ENCODE measurements at regions not wholly inside any gene's neighbourhood (a gene's known extent, or its start where the extent isn't known, plus 50 kb on each side); places are given as distances from the start of the nearest gene placed in this dataset.

- Histone ChIP-seq H3K9me3 (no peaks in the 10 kb centered on the region), H3K4me1 (peaks cover 0 to 5% of the 10 kb centered on the region in 2 donors), H3K36me3 (no peaks in the 10 kb centered on the region), H3K27me3 (no peaks in the 10 kb centered on the region), H3K27ac (no peak overlapping the region), H3K4me3 (no peak overlapping the region)
- intact Hi-C loops (cut with DNase I; ENCODE audit: low total_unique reads), result no loop called here
- DNase-seq, result no peak
- TF ChIP-seq CTCF (IDR thresholded peaks at IDR 0.05), result no peak
- no peak for TF ChIP-seq POLR2A (IDR thresholded peaks at IDR 0.05)
These were observed 125.9 kb downstream of the MRPS6 start for GRCh38 chr21:34199121-34199910.

GRCh38 chr21:34200288-34200905 lies 127.0 kb downstream of the MRPS6 start:
- H3K4me1 ChIP-seq, result peaks cover 0 to 5% of the 10 kb centered on the region in 2 donors
- no peaks in the 10 kb centered on the region for H3K9me3 ChIP-seq
- no peaks in the 10 kb centered on the region for H3K36me3 ChIP-seq
- no peak for TF ChIP-seq POLR2A (IDR thresholded peaks at IDR 0.05)
- no peak for TF ChIP-seq CTCF (IDR thresholded peaks at IDR 0.05)
- DNase-seq, result peak in 1 of 2 donors; percentile 34
- no peaks in the 10 kb centered on the region for H3K27me3 ChIP-seq
- intact Hi-C loops (cut with DNase I; ENCODE audit: low total_unique reads), result no loop called here
- H3K4me3 ChIP-seq, result no peak overlapping the region
- no peak overlapping the region for H3K27ac ChIP-seq

GRCh38 chr21:34201001-34201400 lies 127.6 kb downstream of the MRPS6 start:
- peak overlapping the region; percentile 83 to 84 for H3K27ac ChIP-seq
- H3K4me1 ChIP-seq, result peaks cover 0 to 5% of the 10 kb centered on the region in 2 donors
- no peaks in the 10 kb centered on the region for H3K27me3 ChIP-seq
- no peak overlapping the region for H3K4me3 ChIP-seq
- intact Hi-C loops (cut with DNase I; ENCODE audit: low total_unique reads), result no loop called here
- no peak for TF ChIP-seq CTCF (IDR thresholded peaks at IDR 0.05)
- no peak for TF ChIP-seq POLR2A (IDR thresholded peaks at IDR 0.05)
- no peaks in the 10 kb centered on the region for H3K9me3 ChIP-seq
- H3K36me3 ChIP-seq, result no peaks in the 10 kb centered on the region
- DNase-seq, result no peak

- Histone ChIP-seq H3K4me1 (peaks cover 0 to 5% of the 10 kb centered on the region in 2 donors), H3K27ac (peak overlapping the region; percentile 83 to 84), H3K27me3 (no peaks in the 10 kb centered on the region), H3K9me3 (no peaks in the 10 kb centered on the region), H3K4me3 (peak overlapping the region; percentile 25 to 29), H3K36me3 (no peaks in the 10 kb centered on the region)
- intact Hi-C loops (cut with DNase I; ENCODE audit: low total_unique reads), result no loop called here
- DNase-seq, result no peak
- no peak for TF ChIP-seq CTCF (IDR thresholded peaks at IDR 0.05)
- TF ChIP-seq POLR2A (IDR thresholded peaks at IDR 0.05), result no peak
These were observed 128.1 kb downstream of the MRPS6 start for GRCh38 chr21:34201481-34201858.

Measured in uterus (tissue), 3 donors.